ENCODE measurements at regions not wholly inside any gene's neighbourhood (a gene's known extent, or its start where the extent isn't known, plus 50 kb on each side); places are given as distances from the start of the nearest gene placed in this dataset.
A peak's percentile ranks its signal among the peaks of the same experiment; 100 is the strongest.

GRCh38 chr10:129223363-129223762 is 243.7 kb upstream of the MGMT start:
- H2AFZ ChIP-seq (ENCODE audit: low read depth, low read length) = no peak overlapping the region
- H3K4me2 ChIP-seq (ENCODE audit: insufficient read depth, low read length) = no peak overlapping the region
- no peaks in the 10 kb centered on the region for H3K27me3 ChIP-seq (ENCODE audit: insufficient read depth, low read length, poor library complexity)
- TF ChIP-seq CTCF (IDR thresholded peaks at IDR 0.05; ENCODE audit: borderline replicate concordance, extremely low read depth, low read length, poor library complexity, severe bottlenecking) (no peak), EZH2 (IDR thresholded peaks at IDR 0.05; ENCODE audit: borderline replicate concordance, low read depth, low read length, severe bottlenecking) (no peak)
- H3K9ac ChIP-seq (ENCODE audit: low read depth, low read length) = no peak overlapping the region
- no peaks in the 10 kb centered on the region for H3K79me2 ChIP-seq (ENCODE audit: insufficient read depth, low read length)
- H4K20me1 ChIP-seq (ENCODE audit: insufficient read depth, low read length) = no peaks in the 10 kb centered on the region
- H3K36me3 ChIP-seq (ENCODE audit: insufficient read depth, low read length) = no peaks in the 10 kb centered on the region
- H3K27ac ChIP-seq (ENCODE audit: low read length) = no peak overlapping the region
- no peaks in the 10 kb centered on the region for H3K9me3 ChIP-seq (ENCODE audit: insufficient read depth, low read length, severe bottlenecking)
- no peaks in the 10 kb centered on the region for H3K4me1 ChIP-seq (ENCODE audit: insufficient read depth, low read length)
- ATAC-seq (ENCODE audit: insufficient read depth, low read depth) (no peak), DNase-seq (no peak)
- H3K4me3 ChIP-seq (ENCODE audit: low read depth in 1 of 2, low read length in 2 of 2) = no peak overlapping the region

GRCh38 chr10:129224065-129224464 is 243.0 kb upstream of the MGMT start:
- no peak overlapping the region for H2AFZ ChIP-seq (ENCODE audit: low read depth, low read length)
- H3K9ac ChIP-seq (ENCODE audit: low read depth, low read length) = no peak overlapping the region
- no peak overlapping the region for H3K4me2 ChIP-seq (ENCODE audit: insufficient read depth, low read length)
- no peaks in the 10 kb centered on the region for H4K20me1 ChIP-seq (ENCODE audit: insufficient read depth, low read length)
- H3K9me3 ChIP-seq (ENCODE audit: insufficient read depth, low read length, severe bottlenecking) = no peaks in the 10 kb centered on the region
- H3K4me3 ChIP-seq (ENCODE audit: low read depth in 1 of 2, low read length in 2 of 2) = no peak overlapping the region
- H3K79me2 ChIP-seq (ENCODE audit: insufficient read depth, low read length) = no peaks in the 10 kb centered on the region
- H3K36me3 ChIP-seq (ENCODE audit: insufficient read depth, low read length) = no peaks in the 10 kb centered on the region
- no peaks in the 10 kb centered on the region for H3K4me1 ChIP-seq (ENCODE audit: insufficient read depth, low read length)
- no peak for TF ChIP-seq CTCF (IDR thresholded peaks at IDR 0.05; ENCODE audit: borderline replicate concordance, extremely low read depth, low read length, poor library complexity, severe bottlenecking)
- no peak for DNase-seq
- no peaks in the 10 kb centered on the region for H3K27me3 ChIP-seq (ENCODE audit: insufficient read depth, low read length, poor library complexity)
- no peak overlapping the region for H3K27ac ChIP-seq (ENCODE audit: low read length)
- ATAC-seq (ENCODE audit: insufficient read depth, low read depth) = no peak

- H4K20me1 ChIP-seq (ENCODE audit: insufficient read depth, low read length) = no peaks in the 10 kb centered on the region
- no peaks in the 10 kb centered on the region for H3K4me1 ChIP-seq (ENCODE audit: insufficient read depth, low read length)
- H3K27ac ChIP-seq (ENCODE audit: low read length) = no peak overlapping the region
- no peak overlapping the region for H3K4me3 ChIP-seq (ENCODE audit: low read depth in 1 of 2, low read length in 2 of 2)
- TF ChIP-seq CTCF (IDR thresholded peaks at IDR 0.05; ENCODE audit: borderline replicate concordance, extremely low read depth, low read length, poor library complexity, severe bottlenecking) = peak; percentile 26
- TF ChIP-seq EZH2 (IDR thresholded peaks at IDR 0.05; ENCODE audit: borderline replicate concordance, low read depth, low read length, severe bottlenecking) = no peak
- H3K27me3 ChIP-seq (ENCODE audit: insufficient read depth, low read length, poor library complexity) = no peaks in the 10 kb centered on the region
- H3K9ac ChIP-seq (ENCODE audit: low read depth, low read length) = no peak overlapping the region
- no peak overlapping the region for H2AFZ ChIP-seq (ENCODE audit: low read depth, low read length)
- ATAC-seq (ENCODE audit: insufficient read depth, low read depth) (no peak), DNase-seq (no peak)
- no peaks in the 10 kb centered on the region for H3K9me3 ChIP-seq (ENCODE audit: insufficient read depth, low read length, severe bottlenecking)
- H3K79me2 ChIP-seq (ENCODE audit: insufficient read depth, low read length) = no peaks in the 10 kb centered on the region
- no peaks in the 10 kb centered on the region for H3K36me3 ChIP-seq (ENCODE audit: insufficient read depth, low read length)
- no peak overlapping the region for H3K4me2 ChIP-seq (ENCODE audit: insufficient read depth, low read length)
These were observed 235.2 kb upstream of the MGMT start for GRCh38 chr10:129231821-129232220.
